Activated CD8-positive, alpha-beta T cell treated with anti-CD3 and anti-CD28 coated beads, Interleukin-2, amount 10 ng/mL, durations not matched to agents 7 days and 5 days (primary cell): ENCODE measurements at regions not wholly inside any gene's neighbourhood (a gene's known extent, or its start where the extent isn't known, plus 50 kb on each side); places are given as distances from the start of the nearest gene placed in this dataset.

Experiments
- ATAC-seq: fragments of 150-1000 bp; cut with Tn5 transposase; one replicate; pipeline ENCODE4 v1.10.0; 2021; ENCODE audit warnings: moderate library complexity
- CTCF ChIA-PET: fragments of 350-600 bp; sonication (Branson Sonifier 250); formaldehyde crosslinking; loops from one replicate; lab custom pipeline; 2021; ENCODE audit warnings: antibody characterized with exemption; lab: Charles Lee
- POLR2A ChIA-PET: fragments of 350-600 bp; sonication (Branson Sonifier 250); formaldehyde crosslinking; loops from one replicate; lab custom pipeline; 2021; ENCODE audit warnings: antibody characterized with exemption; lab: Charles Lee
- DNase-seq: peaks from one replicate; pipeline ENCODE4 v3.0.0-alpha.2; 2020
- H3K27ac Mint-ChIP-seq: one replicate; pipeline ENCODE4 v1.8.0; 2021; ENCODE audit warnings: mild to moderate bottlenecking, mixed read lengths
- H3K27me3 Mint-ChIP-seq: one replicate; pipeline ENCODE4 v1.8.0; 2021; ENCODE audit warnings: low read depth, mixed read lengths
- H3K36me3 Mint-ChIP-seq: one replicate; pipeline ENCODE4 v1.8.0; 2021; ENCODE audit warnings: low read depth, mixed read lengths
- H3K4me1 Mint-ChIP-seq: one replicate; pipeline ENCODE4 v1.8.0; 2021; ENCODE audit warnings: low read depth, mixed read lengths
- H3K4me3 Mint-ChIP-seq: one replicate; pipeline ENCODE4 v1.8.0; 2021; ENCODE audit warnings: mild to moderate bottlenecking, mixed read lengths
- H3K9me3 Mint-ChIP-seq: one replicate; pipeline ENCODE4 v1.8.0; 2022; ENCODE audit warnings: mixed read lengths; ENCODE audit not compliant: insufficient read depth

- POLR2A ChIA-PET = no interaction called here
Measured at GRCh38 chr9:106707291-106707690, 155.7 kb upstream of the ZNF462 start.

GRCh38 chr9:106707738-106708474 lies 155.1 kb upstream of the ZNF462 start:
- ChIA-PET POLR2A (no interaction called here), CTCF (no interaction called here)
- ATAC-seq (no peak), DNase-seq (no peak)
- no peaks in the 10 kb centered on the region for H3K36me3 Mint-ChIP-seq
- no peaks in the 10 kb centered on the region for H3K9me3 Mint-ChIP-seq
- no peak overlapping the region for H3K4me3 Mint-ChIP-seq
- no peaks in the 10 kb centered on the region for H3K4me1 Mint-ChIP-seq
- H3K27me3 Mint-ChIP-seq = no peaks in the 10 kb centered on the region
- no peak overlapping the region for H3K27ac Mint-ChIP-seq

More at GRCh38 chr9:106707291-106707690, 155.7 kb upstream of the ZNF462 start:
- CTCF ChIA-PET = no interaction called here
- ATAC-seq = no peak
- Mint-ChIP-seq H3K27ac (no peak overlapping the region), H3K4me3 (no peak overlapping the region), H3K9me3 (no peaks in the 10 kb centered on the region), H3K36me3 (no peaks in the 10 kb centered on the region), H3K4me1 (no peaks in the 10 kb centered on the region), H3K27me3 (no peaks in the 10 kb centered on the region)
- DNase-seq = no peak

GRCh38 chr9:106708475-106709146 lies 154.4 kb upstream of the ZNF462 start:
- no peaks in the 10 kb centered on the region for H3K4me1 Mint-ChIP-seq
- CTCF ChIA-PET = no interaction called here

GRCh38 chr9:106712279-106712678 lies 150.7 kb upstream of the ZNF462 start:
- H3K4me1 Mint-ChIP-seq = no peaks in the 10 kb centered on the region
- POLR2A ChIA-PET = no interaction called here
- ATAC-seq (no peak), DNase-seq (no peak)
- H3K4me3 Mint-ChIP-seq = no peak overlapping the region
- no peaks in the 10 kb centered on the region for H3K27me3 Mint-ChIP-seq
- CTCF ChIA-PET = no interaction called here
- H3K27ac Mint-ChIP-seq = no peak overlapping the region
- no peaks in the 10 kb centered on the region for H3K9me3 Mint-ChIP-seq
- H3K36me3 Mint-ChIP-seq = no peaks in the 10 kb centered on the region

More at GRCh38 chr9:106708475-106709146, 154.4 kb upstream of the ZNF462 start:
- ATAC-seq = no peak
- DNase-seq = no peak
- H3K27me3 Mint-ChIP-seq = no peaks in the 10 kb centered on the region
- POLR2A ChIA-PET = no interaction called here
- H3K27ac Mint-ChIP-seq = no peak overlapping the region
- H3K9me3 Mint-ChIP-seq = no peaks in the 10 kb centered on the region
- no peak overlapping the region for H3K4me3 Mint-ChIP-seq
- H3K36me3 Mint-ChIP-seq = no peaks in the 10 kb centered on the region

- ChIA-PET POLR2A (no interaction called here), CTCF (no interaction called here)
- DNase-seq (no peak), ATAC-seq (no peak)
- Mint-ChIP-seq H3K36me3 (no peaks in the 10 kb centered on the region), H3K27ac (no peak overlapping the region), H3K27me3 (no peaks in the 10 kb centered on the region), H3K4me3 (no peak overlapping the region), H3K9me3 (no peaks in the 10 kb centered on the region), H3K4me1 (no peaks in the 10 kb centered on the region)
Measured at GRCh38 chr9:106713206-106713605, 149.8 kb upstream of the ZNF462 start.

- Mint-ChIP-seq H3K4me3 (no peak overlapping the region), H3K36me3 (no peaks in the 10 kb centered on the region), H3K27me3 (no peaks in the 10 kb centered on the region), H3K27ac (no peak overlapping the region), H3K4me1 (no peaks in the 10 kb centered on the region), H3K9me3 (no peaks in the 10 kb centered on the region)
- CTCF ChIA-PET = no interaction called here
- DNase-seq (no peak), ATAC-seq (no peak)
- POLR2A ChIA-PET = no interaction called here
Measured at GRCh38 chr9:106716820-106717219, 146.1 kb upstream of the ZNF462 start.

GRCh38 chr9:106717686-106718085 lies 145.3 kb upstream of the ZNF462 start:
- DNase-seq (no peak), ATAC-seq (no peak)
- Mint-ChIP-seq H3K27ac (no peak overlapping the region), H3K4me1 (no peaks in the 10 kb centered on the region), H3K27me3 (no peaks in the 10 kb centered on the region), H3K36me3 (no peaks in the 10 kb centered on the region), H3K4me3 (no peak overlapping the region), H3K9me3 (no peaks in the 10 kb centered on the region)
- CTCF ChIA-PET = no interaction called here
- POLR2A ChIA-PET = no interaction called here

GRCh38 chr9:106718936-106719335 lies 144.0 kb upstream of the ZNF462 start:
- Mint-ChIP-seq H3K27ac (no peak overlapping the region), H3K4me3 (no peak overlapping the region), H3K27me3 (no peaks in the 10 kb centered on the region), H3K4me1 (no peaks in the 10 kb centered on the region), H3K9me3 (no peaks in the 10 kb centered on the region), H3K36me3 (no peaks in the 10 kb centered on the region)
- ChIA-PET CTCF (no interaction called here), POLR2A (no interaction called here)
- DNase-seq (no peak), ATAC-seq (no peak)

GRCh38 chr9:106722051-106722753 lies 140.8 kb upstream of the ZNF462 start:
- DNase-seq (no peak), ATAC-seq (no peak)
- H3K27ac Mint-ChIP-seq = no peak overlapping the region
- no peaks in the 10 kb centered on the region for H3K4me1 Mint-ChIP-seq
- no peaks in the 10 kb centered on the region for H3K9me3 Mint-ChIP-seq
- H3K36me3 Mint-ChIP-seq = no peaks in the 10 kb centered on the region
- POLR2A ChIA-PET = no interaction called here
- no peaks in the 10 kb centered on the region for H3K27me3 Mint-ChIP-seq
- H3K4me3 Mint-ChIP-seq = no peak overlapping the region
- CTCF ChIA-PET = no interaction called here

GRCh38 chr9:106723926-106724325 lies 139.0 kb upstream of the ZNF462 start:
- CTCF ChIA-PET = no interaction called here
- no peaks in the 10 kb centered on the region for H3K27me3 Mint-ChIP-seq
- POLR2A ChIA-PET = no interaction called here
- no peak overlapping the region for H3K4me3 Mint-ChIP-seq
- no peaks in the 10 kb centered on the region for H3K36me3 Mint-ChIP-seq
- no peak for DNase-seq
- H3K9me3 Mint-ChIP-seq = no peaks in the 10 kb centered on the region
- no peak for ATAC-seq
- H3K27ac Mint-ChIP-seq = no peak overlapping the region
- H3K4me1 Mint-ChIP-seq = no peaks in the 10 kb centered on the region

- POLR2A ChIA-PET = no interaction called here
- Mint-ChIP-seq H3K4me1 (no peaks in the 10 kb centered on the region), H3K27me3 (no peaks in the 10 kb centered on the region), H3K36me3 (no peaks in the 10 kb centered on the region), H3K4me3 (no peak overlapping the region), H3K9me3 (no peaks in the 10 kb centered on the region), H3K27ac (no peak overlapping the region)
- CTCF ChIA-PET = no interaction called here
- ATAC-seq (no peak), DNase-seq (no peak)
Measured at GRCh38 chr9:106724566-106724965, 138.4 kb upstream of the ZNF462 start.
